ENCODE measurements at regions not wholly inside any gene's neighbourhood (a gene's known extent, or its start where the extent isn't known, plus 50 kb on each side); places are given as distances from the start of the nearest gene placed in this dataset.

- TF ChIP-seq CTCF (IDR thresholded peaks at IDR 0.05; ENCODE audit: insufficient read depth, low read length, poor library complexity, severe bottlenecking) (no peak), EZH2phosphoT487 (conservative IDR thresholded peaks at IDR 0.05; ENCODE audit: low read length) (no peak)
Measured at GRCh38 chr17:72440961-72441360, 320.1 kb downstream of the SOX9 start.
